ENCODE measurements at regions not wholly inside any gene's neighbourhood (a gene's known extent, or its start where the extent isn't known, plus 50 kb on each side); places are given as distances from the start of the nearest gene placed in this dataset.

- intact Hi-C loops (cut with DNase I), result no loop called here
- no peak for DNase-seq
- no peaks in the 10 kb centered on the region for H3K4me1 ChIP-seq (ENCODE audit: control insufficient read depth in 2 of 3, insufficient read depth in 2 of 3, low read depth in 1 of 3, low read length in 3 of 3)
- H3K27ac ChIP-seq (ENCODE audit: low read depth in 2 of 2, low read length in 2 of 2), result no peak overlapping the region
- TF ChIP-seq, protein P1, sequence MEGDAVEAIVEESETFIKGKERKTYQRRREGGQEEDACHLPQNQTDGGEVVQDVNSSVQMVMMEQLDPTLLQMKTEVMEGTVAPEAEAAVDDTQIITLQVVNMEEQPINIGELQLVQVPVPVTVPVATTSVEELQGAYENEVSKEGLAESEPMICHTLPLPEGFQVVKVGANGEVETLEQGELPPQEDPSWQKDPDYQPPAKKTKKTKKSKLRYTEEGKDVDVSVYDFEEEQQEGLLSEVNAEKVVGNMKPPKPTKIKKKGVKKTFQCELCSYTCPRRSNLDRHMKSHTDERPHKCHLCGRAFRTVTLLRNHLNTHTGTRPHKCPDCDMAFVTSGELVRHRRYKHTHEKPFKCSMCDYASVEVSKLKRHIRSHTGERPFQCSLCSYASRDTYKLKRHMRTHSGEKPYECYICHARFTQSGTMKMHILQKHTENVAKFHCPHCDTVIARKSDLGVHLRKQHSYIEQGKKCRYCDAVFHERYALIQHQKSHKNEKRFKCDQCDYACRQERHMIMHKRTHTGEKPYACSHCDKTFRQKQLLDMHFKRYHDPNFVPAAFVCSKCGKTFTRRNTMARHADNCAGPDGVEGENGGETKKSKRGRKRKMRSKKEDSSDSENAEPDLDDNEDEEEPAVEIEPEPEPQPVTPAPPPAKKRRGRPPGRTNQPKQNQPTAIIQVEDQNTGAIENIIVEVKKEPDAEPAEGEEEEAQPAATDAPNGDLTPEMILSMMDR (IDR thresholded peaks at IDR 0.05; ENCODE audit: borderline replicate concordance, extremely low read depth, insufficient read depth), result no peak
- no peak overlapping the region for H3K9ac ChIP-seq (ENCODE audit: low read length in 3 of 3)
- no peak for FAIRE-seq
- H3K27me3 ChIP-seq (ENCODE audit: control insufficient read depth, insufficient read depth, low read length), result no peaks in the 10 kb centered on the region
- H3K4me3 ChIP-seq (ENCODE audit: low read length in 3 of 3), result no peak overlapping the region
- H3K36me3 ChIP-seq (ENCODE audit: control insufficient read depth in 2 of 3, insufficient read depth in 3 of 3, low read length in 3 of 3), result no peaks in the 10 kb centered on the region
- no peaks in the 10 kb centered on the region for H3K9me3 ChIP-seq (ENCODE audit: control insufficient read depth in 2 of 3, insufficient read depth in 1 of 3, low read length in 3 of 3)
Measured at GRCh38 chr14:84777356-84777755, 752.6 kb upstream of the FLRT2 start.

DNA sequence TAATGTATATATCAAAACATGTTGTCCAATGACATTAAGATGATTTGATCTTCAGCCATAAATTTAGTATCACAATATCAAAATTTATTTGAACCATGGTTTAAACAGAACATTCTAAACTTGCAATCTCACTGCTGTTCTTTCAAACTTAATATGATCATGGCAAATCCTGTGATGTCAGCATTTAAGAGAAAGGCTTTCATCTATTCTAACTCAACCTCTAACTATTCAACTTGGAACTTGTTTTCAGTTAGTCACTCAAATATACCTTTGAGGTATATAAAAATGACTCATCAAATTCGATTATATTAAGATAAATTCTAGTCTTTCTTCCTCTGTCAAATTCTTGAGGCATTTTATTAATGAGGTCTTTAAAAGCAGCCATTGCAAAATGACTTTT, 747.0 kb upstream of the FLRT2 start:
- FAIRE-seq (no peak), DNase-seq (no peak)
- H3K27me3 ChIP-seq (ENCODE audit: control insufficient read depth, insufficient read depth, low read length), result no peaks in the 10 kb centered on the region
- no peak overlapping the region for H3K4me3 ChIP-seq (ENCODE audit: low read length in 3 of 3)
- no peak overlapping the region for H3K27ac ChIP-seq (ENCODE audit: low read depth in 2 of 2, low read length in 2 of 2)
- TF ChIP-seq, protein P1 (IDR thresholded peaks at IDR 0.05; ENCODE audit: borderline replicate concordance, extremely low read depth, insufficient read depth), result no peak
- intact Hi-C loops (cut with DNase I), result no loop called here
- no peak overlapping the region for H3K9ac ChIP-seq (ENCODE audit: low read length in 3 of 3)
- H3K9me3 ChIP-seq (ENCODE audit: control insufficient read depth in 2 of 3, insufficient read depth in 1 of 3, low read length in 3 of 3), result no peaks in the 10 kb centered on the region
- no peaks in the 10 kb centered on the region for H3K36me3 ChIP-seq (ENCODE audit: control insufficient read depth in 2 of 3, insufficient read depth in 3 of 3, low read length in 3 of 3)
- no peaks in the 10 kb centered on the region for H3K4me1 ChIP-seq (ENCODE audit: control insufficient read depth in 2 of 3, insufficient read depth in 2 of 3, low read depth in 1 of 3, low read length in 3 of 3)

- Histone ChIP-seq H3K4me3 (ENCODE audit: low read length in 3 of 3) (no peak overlapping the region), H3K4me1 (ENCODE audit: control insufficient read depth in 2 of 3, insufficient read depth in 2 of 3, low read depth in 1 of 3, low read length in 3 of 3) (no peaks in the 10 kb centered on the region), H3K36me3 (ENCODE audit: control insufficient read depth in 2 of 3, insufficient read depth in 3 of 3, low read length in 3 of 3) (no peaks in the 10 kb centered on the region), H3K27ac (ENCODE audit: low read depth in 2 of 2, low read length in 2 of 2) (no peak overlapping the region), H3K9ac (ENCODE audit: low read length in 3 of 3) (no peak overlapping the region), H3K27me3 (ENCODE audit: control insufficient read depth, insufficient read depth, low read length) (no peaks in the 10 kb centered on the region), H3K9me3 (ENCODE audit: control insufficient read depth in 2 of 3, insufficient read depth in 1 of 3, low read length in 3 of 3) (no peaks in the 10 kb centered on the region)
- intact Hi-C loops (cut with DNase I), result no loop called here
- TF ChIP-seq, protein P1 (IDR thresholded peaks at IDR 0.05; ENCODE audit: borderline replicate concordance, extremely low read depth, insufficient read depth), result no peak
- no peak for DNase-seq
- FAIRE-seq, result no peak
Measured at GRCh38 chr14:84783511-84783910, 746.4 kb upstream of the FLRT2 start.

DNA sequence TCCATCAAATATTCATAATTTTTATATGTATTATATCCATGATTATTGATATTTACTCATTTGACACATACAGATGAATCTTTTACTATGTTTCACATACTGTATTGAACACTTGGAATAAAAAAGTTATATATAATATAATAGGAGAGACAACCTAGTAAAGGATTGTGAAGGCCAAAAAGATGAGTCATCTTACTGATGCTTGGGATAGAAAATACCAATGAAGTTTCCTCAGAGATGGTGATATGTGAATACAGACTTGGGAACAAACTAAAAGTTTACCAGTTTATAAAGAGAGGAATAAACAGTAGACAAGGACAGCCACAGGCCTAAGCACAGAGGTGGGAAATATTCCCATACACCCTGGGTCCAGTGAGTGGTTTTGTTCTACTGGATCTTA, 743.9 kb upstream of the FLRT2 start:
- no peaks in the 10 kb centered on the region for H3K9me3 ChIP-seq (ENCODE audit: control insufficient read depth in 2 of 3, insufficient read depth in 1 of 3, low read length in 3 of 3)
- no peaks in the 10 kb centered on the region for H3K4me1 ChIP-seq (ENCODE audit: control insufficient read depth in 2 of 3, insufficient read depth in 2 of 3, low read depth in 1 of 3, low read length in 3 of 3)
- DNase-seq (no peak), FAIRE-seq (no peak)
- TF ChIP-seq, protein P1 (IDR thresholded peaks at IDR 0.05; ENCODE audit: borderline replicate concordance, extremely low read depth, insufficient read depth), result no peak
- H3K27ac ChIP-seq (ENCODE audit: low read depth in 2 of 2, low read length in 2 of 2), result no peak overlapping the region
- H3K27me3 ChIP-seq (ENCODE audit: control insufficient read depth, insufficient read depth, low read length), result no peaks in the 10 kb centered on the region
- no peak overlapping the region for H3K4me3 ChIP-seq (ENCODE audit: low read length in 3 of 3)
- intact Hi-C loops (cut with DNase I), result no loop called here
- H3K9ac ChIP-seq (ENCODE audit: low read length in 3 of 3), result no peak overlapping the region
- H3K36me3 ChIP-seq (ENCODE audit: control insufficient read depth in 2 of 3, insufficient read depth in 3 of 3, low read length in 3 of 3), result no peaks in the 10 kb centered on the region

All from kidney (tissue), 13 donors.